OCI-LY7 (cell line): ENCODE measurements at regions not wholly inside any gene's neighbourhood (a gene's known extent, or its start where the extent isn't known, plus 50 kb on each side); places are given as distances from the start of the nearest gene placed in this dataset.

ENCODE experiments used
- BruUV-seq: library from RNA; stranded (reverse); fragments of 400-500 nt; replicated peaks from 2 replicates; lab custom pipeline; 2021; lab: Mats Ljungman, UMichigan
- CTCF ChIA-PET: fragments of 300-600 bp; sonication (Branson Sonifier 250); formaldehyde crosslinking; loops from one replicate; lab custom pipeline; 2022; ENCODE audit warnings: antibody characterized with exemption; ENCODE audit not compliant: unreplicated experiment; lab: Charles Lee
- POLR2A ChIA-PET: fragments of 300-600 bp; sonication (Branson Sonifier 250); formaldehyde crosslinking; loops from one replicate; lab custom pipeline; 2022; ENCODE audit warnings: antibody characterized with exemption; lab: Charles Lee
- DNase-seq: peaks from one replicate; pipeline ENCODE4 v3.0.0-alpha.2; 2015; ENCODE audit warnings: low spot score
- H2AFZ ChIP-seq: fragments of 200-600 bp; sonication (generic), shearing (Covaris generic); 2 replicates; pipeline ENCODE4 v1.6.1; 2014; ENCODE audit warnings: mild to moderate bottlenecking, antibody characterized with exemption, low read length, moderate library complexity
- H3K27ac ChIP-seq: fragments of 200-600 bp; sonication (generic); 2 replicates; pipeline ENCODE4 v1.5.1; 2014; ENCODE audit warnings: mixed run types, low read depth, mild to moderate bottlenecking, moderate library complexity, low read length, inconsistent platforms; ENCODE audit not compliant: poor library complexity, severe bottlenecking
- H3K36me3 ChIP-seq: fragments of 200-600 bp; sonication (generic); 2 replicates; pipeline ENCODE4 v1.6.1; 2014; ENCODE audit warnings: mild to moderate bottlenecking, antibody characterized with exemption, low read length, moderate library complexity, mixed read lengths; ENCODE audit not compliant: insufficient read depth
- H3K4me1 ChIP-seq: fragments of 200-600 bp; sonication (generic); 2 replicates; pipeline ENCODE4 v1.5.1; 2014; ENCODE audit warnings: mild to moderate bottlenecking, low read length; ENCODE audit not compliant: insufficient read depth, poor library complexity, severe bottlenecking
- H3K4me2 ChIP-seq: fragments of 200-600 bp; sonication (generic); 2 replicates; pipeline ENCODE4 v1.6.1; 2014; ENCODE audit warnings: mild to moderate bottlenecking, low read length
- H3K4me3 ChIP-seq: fragments of 200-600 bp; sonication (generic); 2 replicates; pipeline ENCODE4 v1.5.1; 2014; ENCODE audit warnings: mild to moderate bottlenecking, low read depth, low read length; ENCODE audit not compliant: poor library complexity, severe bottlenecking
- H3K79me2 ChIP-seq: fragments of 200-600 bp; sonication (generic); 2 replicates; pipeline ENCODE4 v1.6.1; 2016; ENCODE audit warnings: low read depth, mild to moderate bottlenecking, low read length, moderate library complexity, mixed read lengths; ENCODE audit not compliant: insufficient read depth
- H3K9me2 ChIP-seq: fragments of 200-600 bp; sonication (generic); 2 replicates; pipeline ENCODE4 v1.6.1; 2016; ENCODE audit warnings: mild to moderate bottlenecking, low read length, mixed read lengths; ENCODE audit not compliant: insufficient read depth
- H3K9me3 ChIP-seq: fragments of 200-600 bp; sonication (generic); 2 replicates; pipeline ENCODE4 v1.6.1; 2014; ENCODE audit warnings: mild to moderate bottlenecking, mixed run types, low read length, mixed read lengths
- H4K20me1 ChIP-seq: fragments of 200-600 bp; sonication (generic); 2 replicates; pipeline ENCODE4 v1.6.1; 2014; ENCODE audit warnings: mild to moderate bottlenecking, antibody characterized with exemption, low read length, moderate library complexity, mixed read lengths; ENCODE audit not compliant: insufficient read depth
- EZH2phosphoT487 ChIP-seq: fragments of 200-600 bp; sonication (generic); IDR thresholded peaks from 2 replicates; pipeline ENCODE4 v1.6.1; 2018; ENCODE audit warnings: low read depth, borderline replicate concordance, mild to moderate bottlenecking, mixed run types, antibody characterized with exemption, low read length, moderate library complexity, mixed read lengths
- intact Hi-C: fragments of 100-400 bp; cut with micrococcal nuclease; formaldehyde crosslinking; loops from one replicate; pipeline ENCODE4 v1.10.0; 2022; ENCODE audit not compliant: unreplicated experiment
- TF ChIP-seq, protein P1 (sequence below): fragments of 200-600 bp; sonication (generic); conservative IDR thresholded peaks from 2 replicates; pipeline ENCODE4 v1.5.1; 2014; ENCODE audit warnings: mild to moderate bottlenecking, antibody characterized with exemption, low read length, moderate library complexity, mixed read lengths

GRCh38 chr7:112567388-112567787 is 86.6 kb downstream of the LSMEM1 start:
- Histone ChIP-seq H3K36me3 (no peaks in the 10 kb centered on the region), H3K4me1 (peaks cover 8% of the 10 kb centered on the region), H3K4me2 (no peak overlapping the region), H3K9me3 (no peaks in the 10 kb centered on the region), H3K27ac (no peak overlapping the region), H3K79me2 (no peaks in the 10 kb centered on the region), H3K4me3 (no peak overlapping the region), H3K9me2 (no peaks in the 10 kb centered on the region), H2AFZ (no peak overlapping the region), H4K20me1 (no peaks in the 10 kb centered on the region)
- TF ChIP-seq EZH2phosphoT487, result no peak
- TF ChIP-seq, protein P1, sequence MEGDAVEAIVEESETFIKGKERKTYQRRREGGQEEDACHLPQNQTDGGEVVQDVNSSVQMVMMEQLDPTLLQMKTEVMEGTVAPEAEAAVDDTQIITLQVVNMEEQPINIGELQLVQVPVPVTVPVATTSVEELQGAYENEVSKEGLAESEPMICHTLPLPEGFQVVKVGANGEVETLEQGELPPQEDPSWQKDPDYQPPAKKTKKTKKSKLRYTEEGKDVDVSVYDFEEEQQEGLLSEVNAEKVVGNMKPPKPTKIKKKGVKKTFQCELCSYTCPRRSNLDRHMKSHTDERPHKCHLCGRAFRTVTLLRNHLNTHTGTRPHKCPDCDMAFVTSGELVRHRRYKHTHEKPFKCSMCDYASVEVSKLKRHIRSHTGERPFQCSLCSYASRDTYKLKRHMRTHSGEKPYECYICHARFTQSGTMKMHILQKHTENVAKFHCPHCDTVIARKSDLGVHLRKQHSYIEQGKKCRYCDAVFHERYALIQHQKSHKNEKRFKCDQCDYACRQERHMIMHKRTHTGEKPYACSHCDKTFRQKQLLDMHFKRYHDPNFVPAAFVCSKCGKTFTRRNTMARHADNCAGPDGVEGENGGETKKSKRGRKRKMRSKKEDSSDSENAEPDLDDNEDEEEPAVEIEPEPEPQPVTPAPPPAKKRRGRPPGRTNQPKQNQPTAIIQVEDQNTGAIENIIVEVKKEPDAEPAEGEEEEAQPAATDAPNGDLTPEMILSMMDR, result no peak
- no peak for DNase-seq
- no TSS peak for BruUV-seq
- ChIA-PET POLR2A (no interaction called here), CTCF (interaction anchor here (0.6 kb wide), 1 partner anchor 69 kb away, joined by 3 read pairs; no protein-coding TSS in a partner anchor)
- intact Hi-C loops, result no loop called here

DNA sequence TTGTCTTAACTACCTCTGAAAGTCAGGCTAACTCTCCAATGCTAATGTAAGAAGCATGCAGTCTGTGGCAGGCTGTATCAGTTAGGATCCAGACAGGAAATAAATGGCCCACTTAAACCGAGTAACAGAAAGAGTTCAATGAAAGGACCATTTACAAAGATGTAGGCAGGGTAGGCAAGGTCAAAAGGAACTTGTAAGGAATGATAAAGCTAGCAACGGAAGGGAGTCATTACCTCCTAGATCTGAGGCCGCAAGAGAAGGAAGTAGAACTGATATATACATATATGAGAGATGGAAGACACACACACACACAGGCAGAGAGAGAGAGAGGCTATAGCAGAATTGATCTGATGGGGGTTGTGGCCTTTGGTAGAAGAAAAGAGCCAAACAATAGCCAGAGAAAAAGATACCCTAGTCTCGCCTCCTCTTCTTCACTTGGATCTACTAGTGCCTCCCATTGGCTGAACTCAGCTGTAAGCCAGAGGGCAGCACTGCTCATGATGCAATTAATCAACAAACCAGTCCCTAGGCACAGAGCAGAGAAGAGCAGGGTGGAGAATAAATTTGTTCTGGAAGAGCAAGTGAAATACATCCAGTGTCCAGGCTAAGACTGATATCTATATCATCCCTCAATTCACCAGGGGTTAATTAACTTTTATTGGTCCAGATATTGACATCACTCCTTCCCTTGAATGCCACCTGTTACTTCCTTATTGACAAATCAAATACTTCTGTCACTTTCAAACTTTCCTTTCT is 91.2 kb downstream of the LSMEM1 start:
- peak overlapping the region; percentile 27 for H3K4me3 ChIP-seq
- intact Hi-C loops, result no loop called here
- ChIA-PET CTCF (no interaction called here), POLR2A (interaction anchor here (0.7 to 3.9 kb wide), 8 partner anchors 10 to 62 kb away, joined by 3 to 17 read pairs (median 5); no protein-coding TSS in a partner anchor)
- H3K27ac ChIP-seq, result peak overlapping the region; percentile 22
- H3K9me2 ChIP-seq, result no peaks in the 10 kb centered on the region
- no peaks in the 10 kb centered on the region for H3K36me3 ChIP-seq
- H3K9me3 ChIP-seq, result no peaks in the 10 kb centered on the region
- DNase-seq, result peak; percentile 45
- H3K4me1 ChIP-seq, result peaks cover 22% of the 10 kb centered on the region
- H4K20me1 ChIP-seq, result no peaks in the 10 kb centered on the region
- peak overlapping the region; percentile 91; the same call in 1 of the 2 replicates for H2AFZ ChIP-seq
- BruUV-seq, result no TSS peak
- TF ChIP-seq, protein P1, result peak; percentile 70
- TF ChIP-seq EZH2phosphoT487, result no peak
- H3K79me2 ChIP-seq, result no peaks in the 10 kb centered on the region
- peak overlapping the region; percentile 53 for H3K4me2 ChIP-seq
